Spleen (tissue), 11 donors: ENCODE measurements at regions not wholly inside any gene's neighbourhood (a gene's known extent, or its start where the extent isn't known, plus 50 kb on each side); places are given as distances from the start of the nearest gene placed in this dataset.
"Not testable (repeated sequence)": the region's sequence is repeated elsewhere in the genome, so short reads cannot be mapped to it uniquely, and the experiment has no call there.

Source experiments
- DNase-seq: peaks from one replicate; pipeline ENCODE4 v3.0.0-alpha.2; 2020
- H3K27ac ChIP-seq, 8 donors: fragments of 200-600 bp; sonication (generic) in 7 of 8; 1 replicate in 4 of 8; 2 replicates in 4 of 8; pipeline versions ENCODE4 v1.5.0 to v1.8.0; 2016 to 2021; ENCODE audit warnings: inconsistent platforms in 4 of 8, mild to moderate bottlenecking in 4 of 8, moderate library complexity in 1 of 8
- H3K27me3 ChIP-seq, 7 donors: fragments of 200-600 bp; sonication (generic) in 6 of 7; replicated peaks in 1 of 7; 1 replicate in 4 of 7; 2 replicates in 3 of 7; pipeline versions ENCODE4 v1.5.0 to v1.8.0; 2016 to 2021; ENCODE audit warnings: inconsistent platforms in 3 of 7, mild to moderate bottlenecking in 1 of 7
- H3K36me3 ChIP-seq, 6 donors: fragments of 200-600 bp; sonication (generic) in 5 of 6; 1 replicate in 4 of 6; 2 replicates in 2 of 6; pipeline versions ENCODE4 v1.5.0 to v1.8.0; 2016 to 2021; ENCODE audit warnings: inconsistent platforms in 2 of 6
- H3K4me1 ChIP-seq, 6 donors: fragments of 200-600 bp; sonication (generic) in 5 of 6; 1 replicate in 3 of 6; 2 replicates in 3 of 6; pipeline versions ENCODE4 v1.5.0 to v1.8.0; 2016 to 2021; ENCODE audit warnings: inconsistent platforms in 3 of 6
- H3K4me3 ChIP-seq, 8 donors: fragments of 200-600 bp; sonication (generic) in 7 of 8; 1 replicate in 4 of 8; 2 replicates in 4 of 8; pipeline versions ENCODE4 v1.5.0 to v1.8.0; 2016 to 2021; ENCODE audit warnings: inconsistent platforms in 4 of 8, mild to moderate bottlenecking in 4 of 8, moderate library complexity in 2 of 8
- H3K9me3 ChIP-seq, 8 donors: fragments of 200-600 bp; sonication (generic) in 7 of 8; 1 replicate in 4 of 8; 2 replicates in 4 of 8; pipeline versions ENCODE4 v1.5.0 to v1.8.0; 2016 to 2021; ENCODE audit warnings: inconsistent platforms in 4 of 8
- POLR2A ChIP-seq, 3 donors: fragments of 450-650 bp; IDR thresholded peaks; one replicate each; pipeline ENCODE4 v1.5.1; 2017; ENCODE audit warnings: antibody characterized with exemption in 3 of 3, mild to moderate bottlenecking in 1 of 3
- POLR2AphosphoS5 ChIP-seq, 3 donors: sonication (generic); formaldehyde crosslinking; IDR thresholded peaks; one replicate each; pipeline ENCODE4 v1.5.1; 2017; ENCODE audit warnings: antibody characterized with exemption in 3 of 3
- WGBS, 5 donors: extraction: QIAGEN DNeasy Blood & Tissue Kit in 3 of 5; methylation state at CpG; one replicate each; pipeline versions ENCODE4 v1.1.5 to v1.1.7; 2013 to 2018; 5-methylcytosine and 5-hydroxymethylcytosine counted together
- intact Hi-C: fragments of 100-400 bp; cut with DNase I; formaldehyde crosslinking; loops from one replicate; pipeline ENCODE4 v1.15.0; 2023; ENCODE audit warnings: low total_unique reads
- TF ChIP-seq, protein P1 (sequence below), 11 experiments: fragments of 200-600 bp in 7 of 11; fragments of 450-650 bp in 4 of 11; sonication (generic) in 4 of 11; IDR thresholded peaks in 8 of 11; conservative IDR thresholded peaks in 3 of 11; 1 replicate in 7 of 11; 2 replicates in 4 of 11; pipeline versions ENCODE4 v1.4.0 to v1.8.0; 2016 to 2021; ENCODE audit warnings: antibody characterized with exemption in 11 of 11, inconsistent platforms in 4 of 11, mild to moderate bottlenecking in 1 of 11
- donor health status: healthy with polysubstance abuse.
- donor health status: DM: no; HTN: no; CAD: no; lungs with moderate emphysema.
- donor health status: DM: no; HTN: no; CAD: no.
- donor health status: Bipolar disorder and iron deficiency.
- donor health status: healthy.
- donor health status: DM: no; HTN: no; CAD: no.
- donor health status: DM: yes; HTN: yes; CAD: no.

DNA sequence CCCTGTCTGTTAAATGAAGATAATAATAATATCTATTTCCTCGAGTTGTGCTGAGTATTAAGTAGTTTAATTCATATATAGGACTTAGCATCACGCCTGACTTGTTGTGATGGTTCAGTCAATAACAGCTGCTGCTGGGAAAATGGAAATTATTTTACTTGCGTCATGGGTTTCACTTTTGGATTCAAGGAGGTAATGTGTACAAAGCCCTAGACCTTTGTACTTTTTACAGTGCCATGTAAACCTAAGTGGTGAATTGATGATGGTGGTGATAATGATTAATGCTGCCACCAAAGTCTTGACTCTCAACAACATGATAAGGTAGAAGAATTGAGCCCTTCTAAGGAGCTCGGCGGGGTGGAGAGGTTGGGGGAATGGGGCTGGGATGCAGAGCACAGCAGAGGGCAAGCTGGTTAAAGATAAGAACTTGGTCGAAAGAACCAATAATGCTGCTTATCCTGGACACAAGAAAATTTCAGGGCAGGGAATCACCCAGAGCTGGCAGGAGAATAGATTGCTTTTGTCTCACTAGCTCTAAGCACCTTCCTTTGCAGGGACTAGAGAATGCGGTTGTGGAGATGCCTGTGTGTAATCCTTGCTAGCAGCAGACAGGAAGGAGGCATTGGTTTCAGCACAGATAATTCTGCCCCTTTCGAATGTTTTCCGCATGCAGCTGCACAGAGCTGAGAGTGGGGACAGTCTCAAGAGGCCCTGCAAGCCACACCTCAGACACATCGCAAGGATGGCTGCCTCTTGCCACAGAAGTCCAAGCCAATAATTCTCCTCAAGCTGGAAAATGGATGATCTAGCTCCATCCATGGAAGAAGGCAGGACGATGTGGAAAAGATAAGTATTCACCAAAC is 187.1 kb downstream of the TMEM114 start:
- WGBS, 5 donors, result 62 to 82% (median 75%) methylated on average over 11 of the region's 11 CpGs
- Histone ChIP-seq H3K27ac (no peak overlapping the region), H3K9me3 (peaks cover 0 to 7% (median 0%) of the 10 kb centered on the region in 8 donors), H3K4me1 (no peaks in the 10 kb centered on the region), H3K36me3 (no peaks in the 10 kb centered on the region), H3K27me3 (no peaks in the 10 kb centered on the region), H3K4me3 (no peak overlapping the region)
- no peak for DNase-seq
- TF ChIP-seq POLR2A (IDR thresholded peaks at IDR 0.05), result no peak
- no peak for TF ChIP-seq POLR2AphosphoS5 (IDR thresholded peaks at IDR 0.05)
- TF ChIP-seq, protein P1, sequence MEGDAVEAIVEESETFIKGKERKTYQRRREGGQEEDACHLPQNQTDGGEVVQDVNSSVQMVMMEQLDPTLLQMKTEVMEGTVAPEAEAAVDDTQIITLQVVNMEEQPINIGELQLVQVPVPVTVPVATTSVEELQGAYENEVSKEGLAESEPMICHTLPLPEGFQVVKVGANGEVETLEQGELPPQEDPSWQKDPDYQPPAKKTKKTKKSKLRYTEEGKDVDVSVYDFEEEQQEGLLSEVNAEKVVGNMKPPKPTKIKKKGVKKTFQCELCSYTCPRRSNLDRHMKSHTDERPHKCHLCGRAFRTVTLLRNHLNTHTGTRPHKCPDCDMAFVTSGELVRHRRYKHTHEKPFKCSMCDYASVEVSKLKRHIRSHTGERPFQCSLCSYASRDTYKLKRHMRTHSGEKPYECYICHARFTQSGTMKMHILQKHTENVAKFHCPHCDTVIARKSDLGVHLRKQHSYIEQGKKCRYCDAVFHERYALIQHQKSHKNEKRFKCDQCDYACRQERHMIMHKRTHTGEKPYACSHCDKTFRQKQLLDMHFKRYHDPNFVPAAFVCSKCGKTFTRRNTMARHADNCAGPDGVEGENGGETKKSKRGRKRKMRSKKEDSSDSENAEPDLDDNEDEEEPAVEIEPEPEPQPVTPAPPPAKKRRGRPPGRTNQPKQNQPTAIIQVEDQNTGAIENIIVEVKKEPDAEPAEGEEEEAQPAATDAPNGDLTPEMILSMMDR (IDR thresholded peaks at IDR 0.05 in 8 of 11, conservative IDR thresholded peaks at IDR 0.05 in 3 of 11), result no peak
- intact Hi-C loops, result no loop called here

DNA sequence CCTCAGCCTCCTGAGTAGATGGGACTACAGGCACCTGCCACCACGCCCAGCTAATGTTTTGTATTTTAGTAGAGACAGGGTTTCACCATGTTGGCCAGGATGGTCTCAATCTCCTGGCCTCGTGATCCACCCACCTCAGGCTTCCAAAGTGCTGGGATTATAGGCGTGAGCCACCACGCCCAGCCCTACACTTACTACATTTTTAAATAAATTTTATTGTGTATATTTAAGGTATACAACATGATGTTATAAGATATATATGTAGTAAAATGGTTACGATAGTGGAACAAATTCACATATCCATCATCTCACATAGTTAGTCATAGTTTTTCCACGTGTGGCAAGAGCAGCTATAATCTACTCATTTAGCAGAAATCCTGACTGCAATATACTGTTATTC is 189.6 kb downstream of the TMEM114 start:
- H3K4me1 ChIP-seq, H3K4me3 ChIP-seq, DNase-seq, H3K27me3 ChIP-seq, H3K9me3 ChIP-seq, H3K27ac ChIP-seq, H3K36me3 ChIP-seq, intact Hi-C loops: not testable (repeated sequence)
- WGBS, 5 donors, result 67 to 87% (median 78%) methylated on average over 6 of the region's 6 CpGs

DNA sequence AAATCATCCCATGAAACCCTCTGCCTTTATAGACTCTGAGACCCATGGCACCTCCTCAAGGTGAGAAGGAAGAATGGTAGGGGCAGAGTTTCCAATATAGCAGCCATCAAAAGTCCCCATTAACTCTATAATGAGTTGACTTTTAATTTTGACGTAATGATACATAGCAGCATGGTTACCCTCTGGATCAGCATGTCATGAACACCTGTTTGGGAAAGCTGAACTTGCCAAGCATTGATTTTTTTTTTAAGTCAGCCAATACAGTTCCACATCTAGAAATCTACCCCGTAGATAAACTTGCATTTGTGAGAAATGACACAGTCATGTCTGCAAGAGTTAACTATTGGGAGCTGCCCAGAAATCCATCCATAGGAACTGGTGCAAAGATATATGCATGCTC is 191.8 kb downstream of the TMEM114 start:
- no peaks in the 10 kb centered on the region for H3K27me3 ChIP-seq
- intact Hi-C loops, result no loop called here
- WGBS, 5 donors, result 75 to 86% (median 82%) methylated on average over 2 of the region's 2 CpGs
- no peaks in the 10 kb centered on the region for H3K4me1 ChIP-seq
- no peaks in the 10 kb centered on the region for H3K36me3 ChIP-seq
- H3K27ac ChIP-seq, result no peak overlapping the region
- H3K4me3 ChIP-seq, result no peak overlapping the region
- TF ChIP-seq, protein P1 (IDR thresholded peaks at IDR 0.05 in 8 of 11, conservative IDR thresholded peaks at IDR 0.05 in 3 of 11), result no peak
- TF ChIP-seq POLR2A (IDR thresholded peaks at IDR 0.05), result no peak
- peaks cover 0 to 3% (median 0%) of the 10 kb centered on the region in 8 donors for H3K9me3 ChIP-seq
- DNase-seq, result no peak

DNA sequence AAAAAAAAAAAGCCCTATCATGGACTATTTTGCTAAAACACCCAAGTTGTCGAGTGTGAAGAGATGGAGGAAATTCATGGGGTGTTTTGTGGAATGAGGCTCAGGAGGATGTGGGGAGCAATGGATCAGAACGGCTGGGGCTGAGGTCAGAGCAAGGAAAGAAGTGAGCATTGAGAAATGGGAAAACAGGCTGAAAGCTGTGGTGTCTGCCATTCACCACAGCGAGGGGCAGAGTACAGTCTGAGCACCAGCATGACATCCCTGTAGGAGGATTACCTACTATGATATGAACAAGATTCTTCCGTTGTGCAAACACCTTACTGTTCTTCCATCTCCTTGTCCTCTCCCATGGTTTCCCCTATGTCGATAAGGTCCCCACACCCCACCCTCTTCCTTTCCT is 193.1 kb downstream of the TMEM114 start:
- Histone ChIP-seq H3K9me3 (peaks cover 0 to 11% (median 2%) of the 10 kb centered on the region in 8 donors), H3K4me1 (no peaks in the 10 kb centered on the region), H3K4me3 (no peak overlapping the region), H3K36me3 (no peaks in the 10 kb centered on the region), H3K27me3 (no peaks in the 10 kb centered on the region), H3K27ac (no peak overlapping the region)
- TF ChIP-seq POLR2AphosphoS5 (IDR thresholded peaks at IDR 0.05) (no peak), POLR2A (IDR thresholded peaks at IDR 0.05) (no peak)
- TF ChIP-seq, protein P1 (IDR thresholded peaks at IDR 0.05 in 8 of 11, conservative IDR thresholded peaks at IDR 0.05 in 3 of 11), result no peak
- no peak for DNase-seq
- intact Hi-C loops, result no loop called here
- 56 to 80% (median 68%) methylated on average over 5 of the region's 5 CpGs for WGBS, 5 donors
